OCI-LY3 (cell line): ENCODE measurements at regions not wholly inside any gene's neighbourhood (a gene's known extent, or its start where the extent isn't known, plus 50 kb on each side); places are given as distances from the start of the nearest gene placed in this dataset.

Experiments
- H2AFZ ChIP-seq: fragments of 200-600, 300-600 bp; shearing (Covaris generic); 2 replicates; pipeline ENCODE4 v1.6.0; 2014; ENCODE audit warnings: antibody characterized with exemption, low read depth, low read length
- H3K27ac ChIP-seq: fragments of 200-600, 300-600 bp; sonication (generic); 2 replicates; pipeline ENCODE4 v1.5.1; 2014; ENCODE audit warnings: mild to moderate bottlenecking, low read length, moderate library complexity, mixed read lengths
- H3K27me3 ChIP-seq: fragments of 200-600, 300-600 bp; sonication (generic); 2 replicates; pipeline ENCODE4 v1.6.1; 2014; ENCODE audit warnings: low read depth, low read length, mixed read lengths
- H3K36me3 ChIP-seq: fragments of 200-600, 300-600 bp; sonication (generic); replicated peaks from 2 replicates; pipeline ENCODE3; 2014; ENCODE audit warnings: low read depth, low read length, mixed read lengths
- H3K4me1 ChIP-seq: fragments of 300-600, 200-600 bp; sonication (generic); 2 replicates; pipeline ENCODE4 v1.6.1; 2014; ENCODE audit warnings: low read length, mixed read lengths
- H3K4me2 ChIP-seq: fragments of 200-600, 300-600 bp; sonication (generic); 2 replicates; pipeline ENCODE4 v1.6.1; 2014; ENCODE audit warnings: low read length, mixed read lengths
- H3K4me3 ChIP-seq: fragments of 300-600, 200-600 bp; sonication (generic); 2 replicates; pipeline ENCODE4 v1.5.1; 2014; ENCODE audit warnings: antibody characterized with exemption, mild to moderate bottlenecking, low read length, moderate library complexity
- H3K79me2 ChIP-seq: fragments of 300-600, 200-600 bp; shearing (Covaris generic); 2 replicates; pipeline ENCODE4 v1.6.1; 2014; ENCODE audit warnings: mild to moderate bottlenecking, low read length, mixed read lengths
- H3K9ac ChIP-seq: fragments of 300-600, 200-600 bp; shearing (Covaris generic); 2 replicates; pipeline ENCODE4 v1.6.0; 2014; ENCODE audit warnings: mild to moderate bottlenecking, low read length, moderate library complexity
- H3K9me3 ChIP-seq: fragments of 200-600, 300-600 bp; shearing (Covaris generic); 2 replicates; pipeline ENCODE4 v1.6.1; 2014; ENCODE audit warnings: low read length, mixed read lengths; ENCODE audit not compliant: insufficient read depth
- H4K20me1 ChIP-seq: fragments of 200-600, 300-600 bp; sonication (generic); 2 replicates; pipeline ENCODE4 v1.6.1; 2016; ENCODE audit warnings: low read length, mixed read lengths; ENCODE audit not compliant: insufficient read depth
- CTCF ChIP-seq: fragments of 200-600, 300-600 bp; sonication (generic); IDR thresholded peaks from 2 replicates; pipeline ENCODE4 v1.5.1; 2014; ENCODE audit warnings: antibody characterized with exemption, low read length, low read depth
- EZH2phosphoT487 ChIP-seq: fragments of 200-600 bp; shearing (Covaris generic); IDR thresholded peaks from 2 replicates; pipeline ENCODE4 v1.6.1; 2018; ENCODE audit warnings: antibody characterized with exemption, mixed run types, low read depth

DNA sequence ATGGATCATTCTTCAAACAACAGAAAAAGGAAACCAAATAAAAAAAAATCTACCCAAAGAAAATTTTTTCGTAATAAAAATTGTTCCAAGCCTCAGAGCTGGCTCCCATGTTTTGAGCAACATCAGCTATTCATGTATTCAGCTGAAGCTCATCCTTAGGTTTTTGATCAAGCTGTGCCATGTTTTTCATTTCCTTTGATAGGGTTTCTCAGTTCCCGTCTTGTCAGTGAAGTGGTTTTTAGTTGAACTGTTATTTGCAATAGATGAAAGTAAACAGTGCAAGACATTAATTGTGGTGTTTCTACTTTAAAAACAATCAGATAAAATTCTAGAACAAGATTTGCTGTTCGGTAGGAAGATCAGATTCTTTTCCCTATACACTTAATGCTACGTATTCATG lies 55.4 kb upstream of the SPTSSB start:
- H3K27me3 ChIP-seq, result no peaks in the 10 kb centered on the region
- H3K4me3 ChIP-seq, result no peak overlapping the region
- no peak overlapping the region for H2AFZ ChIP-seq
- H3K9ac ChIP-seq, result no peak overlapping the region
- TF ChIP-seq EZH2phosphoT487, result no peak
- TF ChIP-seq CTCF, result no peak
- no peaks in the 10 kb centered on the region for H3K36me3 ChIP-seq
- peaks cover 9% of the 10 kb centered on the region for H3K4me1 ChIP-seq
- no peaks in the 10 kb centered on the region for H3K79me2 ChIP-seq
- H3K27ac ChIP-seq, result no peak overlapping the region
- no peaks in the 10 kb centered on the region for H4K20me1 ChIP-seq
- no peaks in the 10 kb centered on the region for H3K9me3 ChIP-seq
- no peak overlapping the region for H3K4me2 ChIP-seq

GRCh38 chr3:161423911-161424522 lies 52.7 kb upstream of the SPTSSB start:
- H3K9me3 ChIP-seq, result no peaks in the 10 kb centered on the region
- H3K4me3 ChIP-seq, result no peak overlapping the region
- no peaks in the 10 kb centered on the region for H3K36me3 ChIP-seq
- H3K79me2 ChIP-seq, result no peaks in the 10 kb centered on the region
- no peak overlapping the region for H3K27ac ChIP-seq
- H3K4me2 ChIP-seq, result no peak overlapping the region
- no peak overlapping the region for H3K9ac ChIP-seq
- peaks cover 20% of the 10 kb centered on the region for H3K4me1 ChIP-seq
- no peaks in the 10 kb centered on the region for H3K27me3 ChIP-seq
- no peaks in the 10 kb centered on the region for H4K20me1 ChIP-seq
- no peak overlapping the region for H2AFZ ChIP-seq
- TF ChIP-seq CTCF, result peak; percentile 74
- no peak for TF ChIP-seq EZH2phosphoT487

DNA sequence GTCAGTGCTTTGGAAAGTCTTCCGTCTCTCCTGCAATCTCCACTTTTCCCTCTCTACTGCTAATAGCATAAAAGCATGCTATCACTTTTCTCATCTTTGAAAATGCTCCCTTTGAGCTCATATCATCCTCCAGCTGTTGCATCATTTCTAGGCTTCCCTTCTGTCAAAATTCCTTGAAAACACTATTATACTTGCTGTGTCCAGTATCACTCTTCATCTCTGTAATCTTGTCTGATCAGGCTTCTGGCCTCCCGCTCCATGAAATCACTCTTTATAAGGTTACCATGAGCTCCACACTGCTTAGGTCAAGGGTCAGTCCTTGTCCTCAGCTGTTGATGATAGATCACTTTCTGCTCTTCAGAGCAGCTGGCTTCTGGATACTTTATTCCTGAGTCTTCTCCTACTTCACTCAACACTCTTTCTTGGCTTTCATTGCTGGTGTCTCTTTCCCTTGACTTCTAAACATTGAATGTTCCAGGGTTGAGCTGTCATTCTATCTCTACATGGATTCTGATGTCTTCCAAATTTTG lies 50.9 kb upstream of the SPTSSB start:
- Histone ChIP-seq H3K79me2 (no peaks in the 10 kb centered on the region), H3K9me3 (no peaks in the 10 kb centered on the region), H3K4me2 (no peak overlapping the region), H3K4me1 (peaks cover 21% of the 10 kb centered on the region), H3K4me3 (no peak overlapping the region), H3K27ac (no peak overlapping the region), H3K9ac (no peak overlapping the region), H2AFZ (no peak overlapping the region), H3K36me3 (no peaks in the 10 kb centered on the region), H4K20me1 (no peaks in the 10 kb centered on the region), H3K27me3 (no peaks in the 10 kb centered on the region)
- TF ChIP-seq CTCF, result no peak
